ENCODE measurements at regions not wholly inside any gene's neighbourhood (a gene's known extent, or its start where the extent isn't known, plus 50 kb on each side); places are given as distances from the start of the nearest gene placed in this dataset.

GRCh38 chr20:55793986-55794385, 211.3 kb downstream of the CBLN4 start:
- ChIA-PET POLR2A (ENCODE audit: low non-redundant PET) (no interaction called here), CTCF (no interaction called here)
- no peak overlapping the region for H3K27ac ChIP-seq (ENCODE audit: low read depth, low read length, poor library complexity, severe bottlenecking)
- DNase-seq (ENCODE audit: low spot score), result no peak
- no peaks in the 10 kb centered on the region for H3K27me3 ChIP-seq (replicated peaks; ENCODE audit: insufficient read depth, low read depth, low read length, poor library complexity)
- no peaks in the 10 kb centered on the region for H3K4me1 ChIP-seq (ENCODE audit: insufficient read depth, low read length, poor library complexity, severe bottlenecking)
- peaks cover 21% of the 10 kb centered on the region for H3K9me3 ChIP-seq (ENCODE audit: low read depth, low read length, poor library complexity, severe bottlenecking)
- intact Hi-C loops (cut with micrococcal nuclease; ENCODE audit: unreplicated experiment), result no loop called here
- no peak overlapping the region for H3K4me3 ChIP-seq (ENCODE audit: low read depth, low read length, poor library complexity, severe bottlenecking)
- BruUV-seq (replicated peaks), result no TSS peak
- TF ChIP-seq, protein P1, sequence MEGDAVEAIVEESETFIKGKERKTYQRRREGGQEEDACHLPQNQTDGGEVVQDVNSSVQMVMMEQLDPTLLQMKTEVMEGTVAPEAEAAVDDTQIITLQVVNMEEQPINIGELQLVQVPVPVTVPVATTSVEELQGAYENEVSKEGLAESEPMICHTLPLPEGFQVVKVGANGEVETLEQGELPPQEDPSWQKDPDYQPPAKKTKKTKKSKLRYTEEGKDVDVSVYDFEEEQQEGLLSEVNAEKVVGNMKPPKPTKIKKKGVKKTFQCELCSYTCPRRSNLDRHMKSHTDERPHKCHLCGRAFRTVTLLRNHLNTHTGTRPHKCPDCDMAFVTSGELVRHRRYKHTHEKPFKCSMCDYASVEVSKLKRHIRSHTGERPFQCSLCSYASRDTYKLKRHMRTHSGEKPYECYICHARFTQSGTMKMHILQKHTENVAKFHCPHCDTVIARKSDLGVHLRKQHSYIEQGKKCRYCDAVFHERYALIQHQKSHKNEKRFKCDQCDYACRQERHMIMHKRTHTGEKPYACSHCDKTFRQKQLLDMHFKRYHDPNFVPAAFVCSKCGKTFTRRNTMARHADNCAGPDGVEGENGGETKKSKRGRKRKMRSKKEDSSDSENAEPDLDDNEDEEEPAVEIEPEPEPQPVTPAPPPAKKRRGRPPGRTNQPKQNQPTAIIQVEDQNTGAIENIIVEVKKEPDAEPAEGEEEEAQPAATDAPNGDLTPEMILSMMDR (conservative IDR thresholded peaks at IDR 0.05; ENCODE audit: low read depth, low read length), result no peak
- no peak for TF ChIP-seq EZH2 (IDR thresholded peaks at IDR 0.05; ENCODE audit: borderline replicate concordance, low read depth, low read length, poor library complexity, severe bottlenecking)
- no peaks in the 10 kb centered on the region for H3K36me3 ChIP-seq (ENCODE audit: insufficient read depth, low read length, poor library complexity, severe bottlenecking)

GRCh38 chr20:55792049-55792448, 213.3 kb downstream of the CBLN4 start:
- ChIA-PET POLR2A (ENCODE audit: low non-redundant PET) (no interaction called here), CTCF (no interaction called here)
- no peaks in the 10 kb centered on the region for H3K27me3 ChIP-seq (replicated peaks; ENCODE audit: insufficient read depth, low read depth, low read length, poor library complexity)
- H3K9me3 ChIP-seq (ENCODE audit: low read depth, low read length, poor library complexity, severe bottlenecking), result peaks cover 32% of the 10 kb centered on the region
- no peak overlapping the region for H3K4me3 ChIP-seq (ENCODE audit: low read depth, low read length, poor library complexity, severe bottlenecking)
- intact Hi-C loops (cut with micrococcal nuclease; ENCODE audit: unreplicated experiment), result no loop called here
- H3K4me1 ChIP-seq (ENCODE audit: insufficient read depth, low read length, poor library complexity, severe bottlenecking), result no peaks in the 10 kb centered on the region
- H3K36me3 ChIP-seq (ENCODE audit: insufficient read depth, low read length, poor library complexity, severe bottlenecking), result no peaks in the 10 kb centered on the region
- DNase-seq (ENCODE audit: low spot score), result no peak
- BruUV-seq (replicated peaks), result no TSS peak
- H3K27ac ChIP-seq (ENCODE audit: low read depth, low read length, poor library complexity, severe bottlenecking), result no peak overlapping the region
- no peak for TF ChIP-seq EZH2 (IDR thresholded peaks at IDR 0.05; ENCODE audit: borderline replicate concordance, low read depth, low read length, poor library complexity, severe bottlenecking)
- TF ChIP-seq, protein P1 (conservative IDR thresholded peaks at IDR 0.05; ENCODE audit: low read depth, low read length), result no peak

DNA sequence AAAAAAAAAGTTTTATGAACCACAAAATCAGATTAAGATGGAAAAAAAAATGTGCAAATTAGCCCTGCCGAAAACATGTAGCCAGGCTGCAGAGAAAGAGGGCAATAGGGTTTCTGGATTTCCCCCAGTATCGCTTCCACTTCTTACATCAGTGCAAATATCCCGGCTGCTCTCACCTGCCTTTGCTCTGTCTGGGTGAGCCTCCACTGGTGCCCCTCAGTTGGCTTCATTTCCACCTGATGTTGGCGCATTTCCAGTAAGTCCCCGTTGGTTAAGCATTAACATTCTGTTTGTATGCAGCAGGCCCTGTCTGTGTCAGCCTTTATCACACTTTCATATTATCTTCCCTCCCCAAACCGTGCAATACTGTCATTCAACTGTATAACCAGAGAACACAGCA, 215.1 kb downstream of the CBLN4 start:
- TF ChIP-seq, protein P1 (conservative IDR thresholded peaks at IDR 0.05; ENCODE audit: low read depth, low read length), result no peak
- TF ChIP-seq EZH2 (IDR thresholded peaks at IDR 0.05; ENCODE audit: borderline replicate concordance, low read depth, low read length, poor library complexity, severe bottlenecking), result no peak

More for the DNA sequence above, 215.1 kb downstream of the CBLN4 start:
- no peak for DNase-seq (ENCODE audit: low spot score)
- H3K9me3 ChIP-seq (ENCODE audit: low read depth, low read length, poor library complexity, severe bottlenecking), result peaks cover 42% of the 10 kb centered on the region
- no peaks in the 10 kb centered on the region for H3K27me3 ChIP-seq (replicated peaks; ENCODE audit: insufficient read depth, low read depth, low read length, poor library complexity)
- BruUV-seq (replicated peaks), result no TSS peak
- intact Hi-C loops (cut with micrococcal nuclease; ENCODE audit: unreplicated experiment), result no loop called here
- H3K36me3 ChIP-seq (ENCODE audit: insufficient read depth, low read length, poor library complexity, severe bottlenecking), result no peaks in the 10 kb centered on the region
- ChIA-PET POLR2A (ENCODE audit: low non-redundant PET) (no interaction called here), CTCF (no interaction called here)
- no peak overlapping the region for H3K27ac ChIP-seq (ENCODE audit: low read depth, low read length, poor library complexity, severe bottlenecking)
- H3K4me1 ChIP-seq (ENCODE audit: insufficient read depth, low read length, poor library complexity, severe bottlenecking), result no peaks in the 10 kb centered on the region
- H3K4me3 ChIP-seq (ENCODE audit: low read depth, low read length, poor library complexity, severe bottlenecking), result no peak overlapping the region
